T-cell (primary cell): ENCODE measurements at regions not wholly inside any gene's neighbourhood (a gene's known extent, or its start where the extent isn't known, plus 50 kb on each side); places are given as distances from the start of the nearest gene placed in this dataset.

Experiments used
- ATAC-seq, 4 experiments: fragments of 200-7000 bp in 3 of 4; fragments of 150-1000 bp in 1 of 4; cut with Tn5 transposase; replicated peaks in 1 of 4; 1 replicate in 3 of 4; 2 replicates in 1 of 4; pipeline ENCODE4 v1.10.0; 2021; ENCODE audit warnings: moderate library complexity in 3 of 4, mild to moderate bottlenecking in 2 of 4, moderate number of reproducible peaks in 1 of 4
- CTCF ChIA-PET, 2 donors: fragments of 300-600 bp; sonication (Branson Sonifier 250); formaldehyde crosslinking; loops; one replicate each; lab custom pipeline; 2022; ENCODE audit warnings: antibody characterized with exemption in 2 of 2; lab: Charles Lee
- POLR2A ChIA-PET, 2 donors: fragments of 300-600 bp; sonication (Branson Sonifier 250); formaldehyde crosslinking; loops; one replicate each; lab custom pipeline; 2022; ENCODE audit warnings: antibody characterized with exemption in 2 of 2; lab: Charles Lee
- DNase-seq, 35 experiments: peaks; one replicate each; pipeline versions ENCODE4 v3.0.0 to v3.0.0-alpha.2; 2013 to 2023
- H3K27ac ChIP-seq: one replicate; pipeline ENCODE4 v1.5.1; 2013; ENCODE audit warnings: low read length
- H3K27me3 ChIP-seq, 2 experiments: replicated peaks in 1 of 2; 1 replicate in 1 of 2; 2 replicates in 1 of 2; pipeline versions ENCODE4 v1.6.1 to v1.7.0; 2013; ENCODE audit warnings: low read length in 1 of 2, mixed read lengths in 1 of 2; ENCODE audit not compliant: control insufficient read depth in 2 of 2, insufficient read depth in 2 of 2; ENCODE audit errors: extremely low read depth in 1 of 2
- H3K36me3 ChIP-seq, 2 donors: 1 replicate in 1 of 2; 2 replicates in 1 of 2; pipeline versions ENCODE4 v1.6.1 to v1.7.0; 2013; ENCODE audit warnings: low read length in 1 of 2; ENCODE audit not compliant: control insufficient read depth in 2 of 2, insufficient read depth in 1 of 2; ENCODE audit errors: extremely low read depth in 1 of 2
- H3K4me1 ChIP-seq, 2 experiments: 1 replicate in 1 of 2; 2 replicates in 1 of 2; pipeline versions ENCODE4 v1.6.1 to v1.7.0; 2013; ENCODE audit warnings: low read length in 2 of 2, mixed read lengths in 1 of 2; ENCODE audit not compliant: insufficient read depth in 2 of 2, control insufficient read depth in 1 of 2; ENCODE audit errors: extremely low read depth in 1 of 2
- H3K4me3 ChIP-seq, 2 donors: 1 replicate in 1 of 2; 2 replicates in 1 of 2; pipeline versions ENCODE4 v1.5.1 to v1.7.0; 2013; ENCODE audit warnings: mild to moderate bottlenecking in 2 of 2, low read length in 1 of 2, moderate library complexity in 1 of 2; ENCODE audit not compliant: control insufficient read depth in 1 of 2; ENCODE audit errors: extremely low read depth in 1 of 2
- H3K9me3 ChIP-seq: 2 replicates; pipeline ENCODE4 v1.7.0; 2013
- H3K27ac Mint-ChIP-seq, 2 donors: one replicate each; pipeline ENCODE4 v1.8.0; 2020 to 2021; ENCODE audit warnings: mild to moderate bottlenecking in 2 of 2, mixed read lengths in 2 of 2
- H3K27me3 Mint-ChIP-seq, 2 donors: one replicate each; pipeline ENCODE4 v1.8.0; 2021 to 2022; ENCODE audit warnings: mixed read lengths in 2 of 2
- H3K36me3 Mint-ChIP-seq: one replicate; pipeline ENCODE4 v1.8.0; 2021; ENCODE audit warnings: mixed read lengths
- H3K4me1 Mint-ChIP-seq, 3 donors: one replicate each; pipeline ENCODE4 v1.8.0; 2020 to 2022; ENCODE audit warnings: mixed read lengths in 3 of 3, mild to moderate bottlenecking in 1 of 3
- H3K4me3 Mint-ChIP-seq, 3 donors: one replicate each; pipeline ENCODE4 v1.8.0; 2020 to 2022; ENCODE audit warnings: mild to moderate bottlenecking in 3 of 3, mixed read lengths in 3 of 3, moderate library complexity in 3 of 3
- H3K9me3 Mint-ChIP-seq, 3 donors: one replicate each; pipeline ENCODE4 v1.8.0; 2020 to 2022; ENCODE audit warnings: mixed read lengths in 3 of 3
- WGBS: methylation state at CpG from one replicate; pipeline ENCODE4 v1.1.5; 2013; ENCODE audit warnings: missing lambda C conversion rate; ENCODE audit not compliant: insufficient coverage; 5-methylcytosine and 5-hydroxymethylcytosine counted together

GRCh38 chr5:74952406-74952805 lies 86.2 kb upstream of the FAM169A start:
- no peak for DNase-seq
- no peaks in the 10 kb centered on the region for H3K36me3 ChIP-seq
- Mint-ChIP-seq H3K4me1 (peaks cover 0 to 9% (median 6%) of the 10 kb centered on the region in 3 donors), H3K27me3 (peaks cover 0 to 5% of the 10 kb centered on the region in 2 donors), H3K4me3 (no peak overlapping the region), H3K27ac (no peak overlapping the region), H3K36me3 (no peaks in the 10 kb centered on the region), H3K9me3 (peaks cover 0 to 5% (median 3%) of the 10 kb centered on the region in 3 donors)
- CTCF ChIA-PET: interaction anchor here in 1 of 2 donors (0.6 kb wide), 2 partner anchors 1726 to 1864 kb away, joined by 3 read pairs; no protein-coding TSS in a partner anchor
- 74% methylated on average over 3 of the region's 4 CpGs for WGBS
- no peaks in the 10 kb centered on the region for H3K4me1 ChIP-seq
- H3K4me3 ChIP-seq: no peak overlapping the region
- POLR2A ChIA-PET: no interaction called here
- H3K27me3 ChIP-seq: peaks cover 0 to 4% of the 10 kb centered on the region in 2 experiments
- ATAC-seq: no peak
- H3K27ac ChIP-seq: no peak overlapping the region
- H3K9me3 ChIP-seq: no peaks in the 10 kb centered on the region

GRCh38 chr5:74951865-74952264 lies 85.7 kb upstream of the FAM169A start:
- H3K27me3 ChIP-seq: peaks cover 0 to 4% of the 10 kb centered on the region in 2 experiments
- CTCF ChIA-PET: interaction anchor here (0.6 to 0.7 kb wide), 3 partner anchors 103 to 1864 kb away, joined by 3 read pairs; no protein-coding TSS in a partner anchor
- no peak for ATAC-seq
- H3K4me1 ChIP-seq: no peaks in the 10 kb centered on the region
- Mint-ChIP-seq H3K4me3 (no peak overlapping the region), H3K27ac (no peak overlapping the region), H3K9me3 (peaks cover 0 to 5% (median 3%) of the 10 kb centered on the region in 3 donors), H3K36me3 (no peaks in the 10 kb centered on the region), H3K27me3 (peaks cover 0 to 5% of the 10 kb centered on the region in 2 donors), H3K4me1 (peaks cover 0 to 9% (median 6%) of the 10 kb centered on the region in 3 donors)
- no peaks in the 10 kb centered on the region for H3K9me3 ChIP-seq
- no peak overlapping the region for H3K4me3 ChIP-seq
- no peak overlapping the region for H3K27ac ChIP-seq
- POLR2A ChIA-PET: interaction anchor here (0.6 kb wide), 2 partner anchors 63 to 83 kb away, joined by 4 to 5 read pairs; no protein-coding TSS in a partner anchor
- no peak for DNase-seq
- no peaks in the 10 kb centered on the region for H3K36me3 ChIP-seq

- Histone ChIP-seq H3K27ac (no peak overlapping the region), H3K36me3 (no peaks in the 10 kb centered on the region), H3K4me3 (no peak overlapping the region), H3K9me3 (no peaks in the 10 kb centered on the region), H3K27me3 (peaks cover 0 to 4% of the 10 kb centered on the region in 2 experiments), H3K4me1 (no peaks in the 10 kb centered on the region)
- POLR2A ChIA-PET: interaction anchor here (0.6 kb wide), 2 partner anchors 62 to 82 kb away, joined by 4 to 5 read pairs; no protein-coding TSS in a partner anchor
- ATAC-seq (no peak), DNase-seq (no peak)
- CTCF ChIA-PET: interaction anchor here in 1 of 2 donors (0.7 kb wide), 1 partner anchor 102 kb away, joined by 3 read pairs; no protein-coding TSS in a partner anchor
- H3K27me3 Mint-ChIP-seq: peaks cover 0 to 5% of the 10 kb centered on the region in 2 donors
- no peaks in the 10 kb centered on the region for H3K36me3 Mint-ChIP-seq
- 86% methylated on average over 1 of the region's 1 CpG for WGBS
- no peak overlapping the region for H3K27ac Mint-ChIP-seq
- peaks cover 0 to 9% (median 7%) of the 10 kb centered on the region in 3 donors for H3K4me1 Mint-ChIP-seq
- H3K4me3 Mint-ChIP-seq: no peak overlapping the region
- peaks cover 0 to 3% (median 0%) of the 10 kb centered on the region in 3 donors for H3K9me3 Mint-ChIP-seq
Measured at GRCh38 chr5:74950836-74951515, 84.8 kb upstream of the FAM169A start.

GRCh38 chr5:74949976-74950375 lies 83.8 kb upstream of the FAM169A start:
- Histone ChIP-seq H3K27me3 (peaks cover 0 to 4% of the 10 kb centered on the region in 2 experiments), H3K9me3 (no peaks in the 10 kb centered on the region), H3K4me1 (no peaks in the 10 kb centered on the region), H3K36me3 (no peaks in the 10 kb centered on the region), H3K4me3 (no peak overlapping the region), H3K27ac (no peak overlapping the region)
- H3K36me3 Mint-ChIP-seq: no peaks in the 10 kb centered on the region
- no CpG with 5 or more reads among the region's 5 CpGs for WGBS
- POLR2A ChIA-PET: no interaction called here
- H3K27me3 Mint-ChIP-seq: peaks cover 0 to 5% of the 10 kb centered on the region in 2 donors
- no peak overlapping the region for H3K4me3 Mint-ChIP-seq
- CTCF ChIA-PET: no interaction called here
- no peaks in the 10 kb centered on the region for H3K9me3 Mint-ChIP-seq
- DNase-seq (no peak), ATAC-seq (no peak)
- no peak overlapping the region for H3K27ac Mint-ChIP-seq
- peaks cover 6 to 12% (median 12%) of the 10 kb centered on the region in 3 donors for H3K4me1 Mint-ChIP-seq

GRCh38 chr5:74948031-74948546 lies 81.9 kb upstream of the FAM169A start:
- POLR2A ChIA-PET: no interaction called here
- 94% methylated on average over 6 of the region's 6 CpGs for WGBS
- peaks cover 0 to 4% of the 10 kb centered on the region in 2 experiments for H3K27me3 ChIP-seq
- ATAC-seq: no peak
- CTCF ChIA-PET: interaction anchor here in 1 of 2 donors (0.5 kb wide), 1 partner anchor 51 kb away, joined by 4 read pairs; no protein-coding TSS in a partner anchor
- no peaks in the 10 kb centered on the region for H3K9me3 ChIP-seq
- H3K4me3 ChIP-seq: no peak overlapping the region
- H3K4me1 ChIP-seq: no peaks in the 10 kb centered on the region
- no peak overlapping the region for H3K27ac ChIP-seq
- peaks cover 4 to 6% (median 6%) of the 10 kb centered on the region in 3 donors for H3K4me1 Mint-ChIP-seq
- H3K27ac Mint-ChIP-seq: no peak overlapping the region
- no peaks in the 10 kb centered on the region for H3K9me3 Mint-ChIP-seq
- no peak for DNase-seq
- H3K36me3 ChIP-seq: no peaks in the 10 kb centered on the region
- H3K4me3 Mint-ChIP-seq: no peak overlapping the region
- H3K27me3 Mint-ChIP-seq: peaks cover 0 to 5% of the 10 kb centered on the region in 2 donors
- H3K36me3 Mint-ChIP-seq: no peaks in the 10 kb centered on the region

- Histone ChIP-seq H3K4me1 (no peaks in the 10 kb centered on the region), H3K27ac (no peak overlapping the region), H3K9me3 (no peaks in the 10 kb centered on the region), H3K4me3 (no peak overlapping the region), H3K27me3 (peaks cover 0 to 4% of the 10 kb centered on the region in 2 experiments), H3K36me3 (no peaks in the 10 kb centered on the region)
- Mint-ChIP-seq H3K27ac (no peak overlapping the region), H3K9me3 (no peaks in the 10 kb centered on the region), H3K4me3 (no peak overlapping the region), H3K4me1 (peaks cover 4 to 6% (median 6%) of the 10 kb centered on the region in 3 donors), H3K27me3 (peaks cover 0 to 5% of the 10 kb centered on the region in 2 donors), H3K36me3 (no peaks in the 10 kb centered on the region)
- ChIA-PET POLR2A (no interaction called here), CTCF (no interaction called here)
- DNase-seq (no peak), ATAC-seq (no peak)
- no CpG with 5 or more reads among the region's 4 CpGs for WGBS
Measured at GRCh38 chr5:74946471-74946870, 80.3 kb upstream of the FAM169A start.
